GM19452 (cell line): ENCODE measurements at regions not wholly inside any gene's neighbourhood (a gene's known extent, or its start where the extent isn't known, plus 50 kb on each side); places are given as distances from the start of the nearest gene placed in this dataset.
"Not testable (repeated sequence)": the region's sequence is repeated elsewhere in the genome, so short reads cannot be mapped to it uniquely, and the experiment has no call there.

Source experiments
- ATAC-seq: cut with Tn5 transposase; IDR thresholded peaks from one replicate; pipeline ENCODE4 v1.9.1; 2021; ENCODE audit not compliant: unreplicated experiment

DNA sequence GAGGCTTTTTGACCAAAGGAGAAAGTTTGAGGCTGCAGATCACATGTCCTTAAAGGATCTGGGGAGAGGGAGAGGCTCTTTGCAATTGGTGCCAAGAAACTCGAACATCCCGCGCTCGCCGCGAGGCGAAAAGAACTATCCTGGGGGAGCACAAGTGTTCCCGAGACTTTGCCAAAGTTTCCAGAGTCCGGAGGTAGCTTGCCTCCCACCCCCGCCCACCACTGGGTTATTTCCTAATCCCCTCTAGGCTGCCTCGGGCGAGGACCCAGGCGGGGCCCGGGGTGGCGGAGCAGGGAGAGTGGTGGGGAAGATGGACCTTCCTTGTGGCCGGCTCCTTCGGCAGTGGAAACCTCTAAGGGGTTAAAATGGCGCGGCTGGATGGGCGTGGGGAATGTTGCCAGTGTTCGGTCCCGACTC, 114.5 kb downstream of the KCNRG start:
- ATAC-seq: no peak

GRCh38 chr13:50130123-50130946, 115.1 kb downstream of the KCNRG start:
- peak; percentile 12 for ATAC-seq

DNA sequence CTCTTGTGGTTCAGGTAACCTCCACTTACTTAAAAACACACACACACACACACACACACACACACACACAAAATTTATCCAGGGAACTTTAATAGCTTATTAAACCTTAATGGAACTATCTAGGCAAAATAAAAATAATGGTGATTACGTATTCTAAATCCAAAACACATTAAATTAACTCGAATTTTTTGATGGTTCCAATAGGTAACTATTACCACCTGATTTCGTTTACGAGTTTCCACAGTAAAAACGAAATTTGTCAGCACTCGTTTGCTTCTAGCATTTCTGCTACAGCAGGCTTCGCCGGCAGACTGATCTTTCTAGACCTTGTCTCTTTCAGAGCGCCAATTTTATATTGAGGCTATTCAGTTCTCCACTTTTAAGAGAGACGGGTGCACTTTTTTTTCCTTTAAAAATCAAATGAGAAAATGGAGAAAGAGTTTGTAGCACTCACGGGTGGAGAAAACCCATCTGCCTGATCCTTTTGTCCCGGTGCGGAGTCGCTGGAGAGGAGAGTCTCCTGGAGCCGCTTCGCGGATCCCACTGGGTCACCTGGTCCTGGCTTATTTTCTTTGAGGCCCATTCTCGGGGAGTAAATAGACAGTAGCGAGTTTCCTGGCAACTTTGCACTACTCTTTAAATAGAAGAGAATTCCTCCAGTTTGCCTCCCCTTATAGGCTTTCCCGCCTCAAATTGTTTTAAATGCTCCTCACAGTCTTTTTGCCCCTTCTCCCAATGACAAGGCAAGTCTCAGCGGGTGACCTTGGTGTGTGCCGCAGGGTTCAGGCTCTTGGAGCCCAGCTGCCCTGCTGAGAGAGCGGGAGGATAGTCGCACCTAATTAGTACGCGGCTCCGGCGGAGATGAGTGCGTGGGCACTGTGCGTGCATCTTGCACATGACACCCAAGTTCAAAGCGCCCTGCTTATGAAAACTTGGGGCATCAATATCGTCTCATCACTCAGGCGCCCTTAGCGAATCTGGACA, 117.0 kb downstream of the KCNRG start:
- ATAC-seq: no peak

DNA sequence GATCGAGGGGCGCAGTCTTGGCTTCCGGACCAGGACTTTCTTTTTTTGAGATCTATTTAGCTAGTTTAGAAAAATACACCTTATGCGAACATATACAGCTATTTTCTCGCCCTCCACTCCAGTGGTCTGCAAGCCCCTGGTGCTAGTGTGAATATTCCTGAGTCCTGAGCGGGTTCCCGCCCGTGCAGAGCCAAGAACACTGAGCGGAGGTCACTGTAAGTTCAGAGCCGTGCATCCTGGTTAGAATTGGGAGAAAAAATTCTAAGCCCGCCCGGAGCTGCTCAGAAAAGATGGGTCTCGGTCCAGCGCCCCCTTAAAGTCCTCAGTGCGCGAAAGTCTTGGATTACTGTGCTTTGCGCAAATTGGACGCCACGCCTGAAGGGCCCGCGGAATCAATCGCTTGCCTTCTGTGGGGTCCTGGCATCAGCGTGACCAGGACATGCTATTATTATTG, 117.7 kb downstream of the KCNRG start:
- ATAC-seq: no peak

DNA sequence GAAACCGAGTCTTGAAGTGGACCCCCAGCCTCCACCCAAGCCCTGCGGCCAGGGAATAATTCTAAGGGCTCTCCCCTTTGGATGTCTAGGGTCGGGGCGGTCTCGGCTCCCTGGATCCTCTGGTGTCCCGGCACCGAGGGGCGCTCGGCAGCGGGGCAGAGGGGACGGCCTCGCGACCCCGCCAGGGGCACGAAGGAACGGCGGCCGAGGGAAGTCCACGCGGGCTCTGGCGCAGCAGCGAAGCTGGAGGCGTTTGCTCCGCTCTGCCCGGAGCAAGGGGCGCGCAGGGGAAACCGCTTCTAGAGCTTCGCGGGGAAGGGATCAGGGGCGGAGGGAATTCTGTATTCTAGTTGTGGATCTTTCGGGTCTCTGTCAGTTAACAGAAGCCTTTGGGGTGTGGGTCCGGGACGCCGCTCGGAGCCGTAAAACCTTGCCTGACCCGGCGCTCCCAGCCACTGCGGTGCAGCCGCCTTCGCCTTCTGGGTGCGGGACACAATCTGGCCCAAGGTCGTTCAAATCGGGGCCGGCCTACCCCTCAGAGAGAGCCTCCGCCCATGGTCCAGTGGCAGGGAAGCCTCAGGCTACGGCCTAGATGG, 118.2 kb downstream of the KCNRG start:
- no peak for ATAC-seq

DNA sequence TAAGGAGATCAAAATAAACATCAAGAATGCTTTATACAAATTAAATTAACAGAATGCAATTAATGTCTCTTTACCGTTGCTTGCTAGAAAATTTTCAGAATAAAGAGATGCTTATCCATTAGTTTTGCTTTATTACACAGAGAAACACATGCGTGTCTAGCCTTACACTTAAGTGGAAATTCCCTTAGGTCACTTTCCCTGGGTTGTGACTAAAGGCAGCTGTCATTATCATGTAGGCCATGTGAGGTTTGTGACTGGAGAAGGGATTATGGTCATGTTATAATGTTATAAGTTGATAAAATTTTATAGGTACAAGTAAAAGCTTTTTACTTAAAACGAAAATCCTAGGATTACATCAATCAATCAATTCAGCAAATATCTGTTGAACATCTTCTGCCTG, 121.0 kb downstream of the KCNRG start:
- ATAC-seq: no peak

DNA sequence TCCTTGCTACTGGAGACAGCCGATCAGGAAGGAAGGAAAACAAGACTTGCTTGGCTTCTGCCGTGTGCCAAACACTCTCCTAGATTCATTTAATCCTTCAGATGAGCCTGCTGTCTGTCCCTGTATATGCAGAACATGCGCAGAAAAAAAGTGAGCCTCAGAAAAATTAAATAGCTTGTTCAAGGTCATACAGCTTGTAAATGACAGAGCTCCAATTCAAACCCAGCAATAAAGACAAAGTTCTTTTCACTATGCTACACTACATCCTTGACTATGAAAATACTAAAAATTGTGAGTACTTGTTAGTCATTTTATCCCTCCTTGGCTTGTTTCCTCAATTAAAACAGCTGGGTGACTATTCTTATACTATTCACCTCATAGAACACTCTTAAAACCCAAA, 121.4 kb downstream of the KCNRG start:
- ATAC-seq: no peak

GRCh38 chr13:50139435-50139934, 124.2 kb downstream of the KCNRG start:
- not testable (repeated sequence) for ATAC-seq

DNA sequence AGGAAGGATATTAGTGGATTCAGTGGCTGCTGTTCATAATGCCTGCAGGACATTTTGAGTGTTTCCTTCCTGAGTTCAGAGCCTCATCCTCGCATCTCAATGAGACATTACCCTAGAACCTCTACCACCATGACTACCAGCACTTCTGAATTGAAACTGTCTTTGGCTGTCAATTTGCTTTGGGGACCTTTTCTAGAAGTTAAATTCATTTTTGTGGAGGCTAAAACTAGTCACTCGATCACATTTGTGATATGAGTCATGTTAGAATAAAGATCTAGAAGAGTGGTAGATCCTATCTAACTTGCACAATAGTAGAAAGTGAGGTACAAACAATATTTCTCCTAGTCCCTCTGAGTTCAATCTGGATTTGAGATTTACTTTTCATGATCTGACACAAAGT, 124.9 kb downstream of the KCNRG start:
- ATAC-seq: no peak

GRCh38 chr13:50140581-50141374, 125.5 kb downstream of the KCNRG start:
- ATAC-seq: no peak

GRCh38 chr13:50141375-50141975, 126.2 kb downstream of the KCNRG start:
- ATAC-seq: no peak

- no peak for ATAC-seq
Measured at GRCh38 chr13:50144246-50145160, 129.3 kb downstream of the KCNRG start.

GRCh38 chr13:50149214-50149613, 134.0 kb downstream of the KCNRG start:
- ATAC-seq: no peak

DNA sequence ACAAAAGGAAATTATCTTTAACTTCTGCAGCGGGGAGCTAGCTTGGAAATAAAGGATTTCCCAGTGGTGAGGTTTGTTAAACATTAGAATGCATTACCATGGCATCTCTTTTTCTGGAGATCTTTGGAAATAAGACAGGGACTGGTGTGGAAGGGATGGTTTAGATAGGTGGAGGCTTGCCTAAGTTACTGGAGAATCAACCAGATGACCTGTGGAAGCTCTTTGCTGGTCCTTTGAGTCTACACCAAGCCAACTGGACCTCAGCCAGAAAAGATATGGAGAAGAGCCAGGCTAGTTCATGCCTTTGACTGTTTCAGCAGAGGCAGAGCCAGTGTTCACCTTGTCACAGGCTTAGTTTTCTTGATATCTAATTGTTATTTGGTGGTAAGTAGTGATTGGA, 134.7 kb downstream of the KCNRG start:
- ATAC-seq: no peak

DNA sequence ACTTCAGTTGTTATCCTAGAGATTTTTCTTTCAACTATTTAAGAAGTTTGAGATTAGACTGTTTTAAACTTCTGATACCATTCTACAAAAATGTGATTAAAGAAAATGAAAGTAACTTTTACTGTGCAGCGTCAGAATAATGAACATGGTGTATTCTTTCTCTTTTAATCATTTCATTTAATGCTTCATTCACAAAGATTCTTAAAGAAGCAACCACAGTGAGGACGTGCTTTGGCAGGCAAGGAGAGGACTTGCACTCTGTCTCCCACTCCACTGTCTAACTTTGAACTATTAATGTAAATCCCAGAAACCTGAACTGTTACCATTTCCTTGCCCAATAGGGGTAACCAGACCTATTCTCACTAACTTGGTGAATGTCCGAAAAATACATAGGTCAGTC, 137.0 kb downstream of the KCNRG start:
- no peak for ATAC-seq

DNA sequence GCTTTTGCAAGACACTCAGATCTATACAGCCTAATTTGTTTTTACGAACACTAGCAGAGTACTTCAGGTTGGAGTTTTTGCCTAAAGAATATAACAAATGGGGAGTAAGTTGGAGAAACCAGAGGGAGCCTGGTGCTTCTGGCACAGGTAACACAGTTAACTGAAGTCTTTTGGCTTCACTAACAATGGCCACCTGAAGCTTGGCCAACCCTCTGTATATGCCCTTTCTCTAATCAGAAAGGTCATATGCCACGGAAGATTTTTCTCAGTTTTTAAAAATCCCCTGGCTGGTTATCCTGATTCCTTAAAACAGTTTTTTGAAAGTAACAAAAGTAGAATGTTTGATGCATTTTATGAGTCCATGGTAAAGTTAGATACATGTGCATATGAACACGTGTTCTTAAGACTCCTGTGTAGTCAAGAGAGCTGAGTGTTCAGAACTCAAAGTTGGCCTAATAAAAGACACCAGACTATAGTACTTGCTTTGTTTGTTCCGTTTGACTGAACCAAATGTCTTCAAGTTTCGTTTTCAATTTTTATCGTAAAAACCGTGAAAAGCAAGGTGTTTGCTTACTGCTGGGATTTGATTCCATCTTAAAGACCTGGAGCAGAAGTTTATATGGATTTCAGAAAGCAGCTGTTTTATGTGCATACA, 137.5 kb downstream of the KCNRG start:
- no peak for ATAC-seq

DNA sequence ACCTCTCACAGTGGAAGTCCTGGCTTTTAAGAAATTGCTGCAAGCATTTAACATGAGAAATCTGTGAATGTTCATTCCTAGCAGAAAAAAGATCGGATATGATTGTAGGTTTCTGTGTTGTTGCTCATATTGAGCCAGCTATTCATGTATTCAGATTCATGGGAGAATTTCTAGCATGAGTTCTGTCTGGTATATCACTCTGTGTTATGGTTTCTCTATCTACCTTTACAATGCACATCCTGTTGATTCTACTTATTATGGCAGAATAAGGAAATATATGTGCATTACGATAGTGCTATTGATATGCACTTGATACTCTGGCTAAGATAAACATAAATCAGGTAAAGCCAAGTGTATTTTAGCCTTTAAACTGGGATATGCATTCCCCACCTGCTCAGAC, 138.2 kb downstream of the KCNRG start:
- no peak for ATAC-seq

DNA sequence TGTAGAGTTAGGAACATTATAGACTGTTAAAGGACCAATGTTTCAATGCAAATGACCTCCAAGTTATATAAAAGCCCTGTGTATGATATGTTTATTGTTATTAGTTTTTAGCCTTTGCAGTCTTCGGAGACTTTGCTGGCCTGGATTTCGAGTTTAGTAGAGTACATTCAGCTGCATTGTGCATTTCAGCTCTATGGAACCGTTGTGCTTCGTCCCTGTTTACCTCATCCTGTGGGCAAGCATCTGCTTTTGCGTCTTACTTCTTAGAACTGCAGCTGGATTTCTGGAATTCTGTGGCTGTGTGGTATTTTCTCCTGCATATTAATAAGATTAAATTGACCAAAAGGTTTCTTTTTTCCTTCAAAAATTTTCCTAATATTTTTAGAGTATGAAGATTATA, 138.6 kb downstream of the KCNRG start:
- ATAC-seq: no peak
